ENCODE measurements at regions not wholly inside any gene's neighbourhood (a gene's known extent, or its start where the extent isn't known, plus 50 kb on each side); places are given as distances from the start of the nearest gene placed in this dataset.

- TF ChIP-seq, protein P1, sequence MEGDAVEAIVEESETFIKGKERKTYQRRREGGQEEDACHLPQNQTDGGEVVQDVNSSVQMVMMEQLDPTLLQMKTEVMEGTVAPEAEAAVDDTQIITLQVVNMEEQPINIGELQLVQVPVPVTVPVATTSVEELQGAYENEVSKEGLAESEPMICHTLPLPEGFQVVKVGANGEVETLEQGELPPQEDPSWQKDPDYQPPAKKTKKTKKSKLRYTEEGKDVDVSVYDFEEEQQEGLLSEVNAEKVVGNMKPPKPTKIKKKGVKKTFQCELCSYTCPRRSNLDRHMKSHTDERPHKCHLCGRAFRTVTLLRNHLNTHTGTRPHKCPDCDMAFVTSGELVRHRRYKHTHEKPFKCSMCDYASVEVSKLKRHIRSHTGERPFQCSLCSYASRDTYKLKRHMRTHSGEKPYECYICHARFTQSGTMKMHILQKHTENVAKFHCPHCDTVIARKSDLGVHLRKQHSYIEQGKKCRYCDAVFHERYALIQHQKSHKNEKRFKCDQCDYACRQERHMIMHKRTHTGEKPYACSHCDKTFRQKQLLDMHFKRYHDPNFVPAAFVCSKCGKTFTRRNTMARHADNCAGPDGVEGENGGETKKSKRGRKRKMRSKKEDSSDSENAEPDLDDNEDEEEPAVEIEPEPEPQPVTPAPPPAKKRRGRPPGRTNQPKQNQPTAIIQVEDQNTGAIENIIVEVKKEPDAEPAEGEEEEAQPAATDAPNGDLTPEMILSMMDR (optimal IDR thresholded peaks at IDR 0.05 in 1 of 3, IDR thresholded peaks at IDR 0.05 in 1 of 3, conservative IDR thresholded peaks at IDR 0.05 in 1 of 3; ENCODE audit: extremely low read depth in 1 of 3, insufficient read depth in 2 of 3, low read length in 3 of 3): peak; percentile 89 to 97 (median 92)
- no peak for TF ChIP-seq EZH2 (IDR thresholded peaks at IDR 0.05; ENCODE audit: low read length)
Measured at GRCh38 chr18:21955757-21956652, 213.4 kb upstream of the GATA6 start.

All from keratinocyte (primary cell).